K562 (cell line): ENCODE measurements at regions not wholly inside any gene's neighbourhood (a gene's known extent, or its start where the extent isn't known, plus 50 kb on each side); places are given as distances from the start of the nearest gene placed in this dataset.

ENCODE experiments used
- ATAC-seq: fragments of 200-7000 bp; cut with Tn5 transposase; 3 replicates; pipeline ENCODE4 v1.9.1; 2020; ENCODE audit warnings: moderate library complexity
- BruUV-seq: library from RNA; stranded (reverse); fragments of 400-500 nt; replicated peaks from 2 replicates; lab custom pipeline; 2021; lab: Mats Ljungman, UMichigan
- CTCF ChIA-PET: fragments of 300-600 bp; formaldehyde crosslinking; extraction: SDS; loops from one replicate; lab custom pipeline; 2021; ENCODE audit warnings: low intra/inter-chr PET ratio; lab: Yijun Ruan, JAX
- POLR2A ChIA-PET: fragments of 300-600, 350-650 bp; sonication (Branson Sonifier 250); formaldehyde crosslinking; extraction: SDS; loops from one replicate; lab custom pipeline; 2021; ENCODE audit warnings: antibody characterized with exemption, inconsistent platforms; lab: Yijun Ruan, JAX
- DNase-seq, 4 experiments: peaks; one replicate each; pipeline versions ENCODE4 v3.0.0 to v3.0.0-alpha.2; 2011 to 2018; ENCODE audit warnings: low spot score in 3 of 4, mixed read lengths in 3 of 4; ENCODE audit errors: extremely low read depth in 1 of 4
- FAIRE-seq: peaks from 2 replicates; lab custom pipeline; 2011; peaks lifted over from hg19 to GRCh38; lab: Jason Lieb, UNC
- H2AFZ ChIP-seq: 2 replicates; pipeline ENCODE4 v1.6.0; 2011; ENCODE audit warnings: low read depth, low read length, control low read depth, inconsistent platforms
- H3K27ac ChIP-seq: fragments of 200-600 bp; 3 replicates; pipeline ENCODE4 v1.8.0; 2011; ENCODE audit warnings: low read depth, mild to moderate bottlenecking, control low read depth, inconsistent platforms, low read length, moderate library complexity, mixed read lengths; ENCODE audit errors: extremely low read depth
- H3K27me3 ChIP-seq, 2 experiments: fragments of 300-600 bp in 1 of 2; 2 replicates in 1 of 2; 3 replicates in 1 of 2; pipeline versions ENCODE4 v1.6.0 to v1.8.0; 2011; ENCODE audit warnings: inconsistent platforms in 2 of 2, low read length in 2 of 2, mild to moderate bottlenecking in 1 of 2, mixed read lengths in 1 of 2, moderate library complexity in 1 of 2; ENCODE audit not compliant: control insufficient read depth in 2 of 2, insufficient read depth in 2 of 2
- H3K36me3 ChIP-seq: fragments of 300-600 bp; 3 replicates; pipeline ENCODE4 v1.8.0; 2011; ENCODE audit warnings: mild to moderate bottlenecking, low read length, inconsistent platforms; ENCODE audit not compliant: control insufficient read depth, insufficient read depth
- H3K4me1 ChIP-seq, 2 experiments: fragments of 200-600 bp in 1 of 2; replicated peaks in 1 of 2; 2 replicates in 1 of 2; 3 replicates in 1 of 2; pipeline versions ENCODE4 v1.5.1 to v1.8.0; 2011; ENCODE audit warnings: inconsistent platforms in 2 of 2, low read length in 2 of 2, mild to moderate bottlenecking in 1 of 2, mixed read lengths in 1 of 2, moderate library complexity in 1 of 2; ENCODE audit not compliant: control insufficient read depth in 2 of 2, insufficient read depth in 2 of 2
- H3K4me2 ChIP-seq: 2 replicates; pipeline ENCODE4 v1.6.1; 2011; ENCODE audit warnings: low read length, control low read depth, inconsistent platforms, mixed read lengths; ENCODE audit not compliant: insufficient read depth
- H3K4me3 ChIP-seq: fragments of 200-600 bp; sonication (generic), shearing (Covaris generic); 2 replicates; pipeline ENCODE4 v1.5.1; 2016; ENCODE audit warnings: control low read depth, inconsistent platforms
- H3K79me2 ChIP-seq: fragments of 200-600 bp; 3 replicates; pipeline ENCODE4 v1.8.0; 2011; ENCODE audit warnings: low read length, inconsistent platforms; ENCODE audit not compliant: control insufficient read depth, insufficient read depth
- H3K9ac ChIP-seq, 2 experiments: 2 replicates each; pipeline versions ENCODE4 v1.6.0 to v1.6.1; 2011; ENCODE audit warnings: low read depth in 2 of 2, low read length in 2 of 2, control low read depth in 1 of 2, inconsistent platforms in 1 of 2, mild to moderate bottlenecking in 1 of 2, mixed read lengths in 1 of 2; ENCODE audit not compliant: insufficient read depth in 1 of 2
- H3K9me1 ChIP-seq: one replicate; pipeline ENCODE4 v1.6.0; 2011; ENCODE audit warnings: inconsistent platforms, mild to moderate bottlenecking, low read length, moderate library complexity; ENCODE audit not compliant: control insufficient read depth, insufficient read depth
- H3K9me3 ChIP-seq: replicated peaks from 2 replicates; pipeline ENCODE4 v1.5.1; 2011; ENCODE audit warnings: low read depth, low read length, inconsistent platforms; ENCODE audit not compliant: control insufficient read depth, insufficient read depth
- H4K20me1 ChIP-seq: replicated peaks from 2 replicates; pipeline ENCODE4 v1.6.1; 2011; ENCODE audit warnings: low read length, inconsistent platforms, mixed read lengths; ENCODE audit not compliant: control insufficient read depth, insufficient read depth
- C11orf30 ChIP-seq: fragments of 450-650 bp; IDR thresholded peaks from 2 replicates; pipeline ENCODE4 v1.6.1; 2016; ENCODE audit warnings: low read depth, mild to moderate bottlenecking
- GATAD2A ChIP-seq: fragments of 450-650 bp; IDR thresholded peaks from 2 replicates; pipeline ENCODE4 v1.6.1; 2017
- KDM1A ChIP-seq, 2 experiments: fragments of 450-650 bp; IDR thresholded peaks; 2 replicates each; pipeline ENCODE4 v1.6.1; 2016; ENCODE audit warnings: mild to moderate bottlenecking in 2 of 2
- PHB ChIP-seq: fragments of 250-450 bp; sonication (Bioruptor Pico); IDR thresholded peaks from 2 replicates; pipeline ENCODE4 v1.5.0; 2021
- ZNF445 ChIP-seq: fragments of 250-450 bp; sonication (Bioruptor Pico); IDR thresholded peaks from 2 replicates; pipeline ENCODE4 v1.4.0; 2020; ENCODE audit warnings: low read depth, mild to moderate bottlenecking, moderate library complexity
- ZNF584 ChIP-seq: fragments of 200-800 bp; sonication (Bioruptor generic); IDR thresholded peaks from 2 replicates; pipeline ENCODE4 v1.6.1; 2016; ENCODE audit warnings: low read depth, mild to moderate bottlenecking, missing genetic modification characterization, missing compliant biosample characterization
- WGBS: fragments of 100-300 bp; shearing (Covaris generic); methylation state at CpG from one replicate; pipeline ENCODE4 v1.1.6; 2016; ENCODE audit warnings: low coverage, mixed read lengths; ENCODE audit not compliant: insufficient coverage; ENCODE audit errors: missing lambda C conversion rate; 5-methylcytosine and 5-hydroxymethylcytosine counted together
- in situ Hi-C: fragments of 300-500 bp; cut with MboI; formaldehyde crosslinking; loops from 4 replicates; pipeline ENCODE4 v1.15.0; 2018; ENCODE audit warnings: inconsistent platforms, mixed read lengths
- intact Hi-C: fragments of 100-400 bp; cut with micrococcal nuclease; formaldehyde crosslinking; loops from 2 replicates; pipeline ENCODE4 v1.14.2; 2022
- TF ChIP-seq, protein P1 (sequence below): sonication (generic); formaldehyde crosslinking; IDR thresholded peaks from 2 replicates; pipeline ENCODE4 v1.9.0; 2022; ENCODE audit warnings: mild to moderate bottlenecking, missing genetic modification reagents
- TF ChIP-seq, protein P2 (sequence below): IDR thresholded peaks from 2 replicates; pipeline ENCODE4 v1.6.1; 2012; ENCODE audit warnings: low read depth, low read length, improper control_type of control experiment, borderline replicate concordance
- TF ChIP-seq, protein P3 (sequence below): fragments of 450-650 bp; formaldehyde crosslinking; IDR thresholded peaks from 2 replicates; pipeline ENCODE4 v1.4.0; 2020; ENCODE audit warnings: mild to moderate bottlenecking, mixed read lengths

DNA sequence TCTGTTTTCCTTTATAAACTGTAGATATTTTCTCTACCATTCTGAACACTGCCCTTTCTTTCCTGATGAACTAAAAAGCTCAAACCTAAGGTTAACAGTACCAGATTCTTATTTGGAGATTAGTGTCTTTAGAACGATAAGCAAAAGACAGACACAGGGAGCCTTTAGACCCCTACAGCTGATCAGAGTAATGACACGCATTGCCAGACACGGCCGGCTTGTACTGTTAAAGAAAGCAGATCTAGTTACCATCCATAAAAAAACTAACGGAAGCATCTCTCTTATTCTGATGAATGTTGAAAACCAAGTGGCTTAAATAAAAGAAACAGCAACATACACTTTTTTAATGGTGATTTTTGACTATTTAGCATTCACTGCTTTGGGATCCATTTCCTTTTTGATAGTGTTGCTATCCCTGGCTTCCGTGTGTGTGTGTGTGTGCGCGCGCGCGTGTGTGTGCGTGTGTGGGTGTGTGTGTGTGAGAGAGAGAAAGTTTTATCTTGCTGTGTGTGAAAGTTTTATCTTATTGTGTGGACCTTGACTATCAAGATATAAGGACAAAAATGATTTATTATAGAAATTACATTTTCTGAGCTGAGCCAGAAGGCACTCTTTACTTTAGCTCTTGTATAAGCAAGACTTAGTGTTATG is 95.6 kb upstream of the SLC35B3 start:
- H3K36me3 ChIP-seq: no peaks in the 10 kb centered on the region
- H3K4me1 ChIP-seq: no peaks in the 10 kb centered on the region
- no peaks in the 10 kb centered on the region for H3K27me3 ChIP-seq
- no peak overlapping the region for H3K4me2 ChIP-seq
- WGBS: 9% methylated on average over 7 of the region's 12 CpGs
- no peaks in the 10 kb centered on the region for H4K20me1 ChIP-seq
- ATAC-seq: no peak
- H3K27ac ChIP-seq: no peak overlapping the region
- no peaks in the 10 kb centered on the region for H3K79me2 ChIP-seq
- in situ Hi-C loops: no loop called here
- POLR2A ChIA-PET: no interaction called here
- intact Hi-C loops: no loop called here
- no peak overlapping the region for H2AFZ ChIP-seq
- H3K9ac ChIP-seq: no peak overlapping the region
- TF ChIP-seq ZNF584 (CRISPR knock-in tag) (no peak), GATAD2A (no peak), KDM1A (IDR thresholded peaks at IDR 0.05) (no peak), ZNF445 (CRISPR knock-in tag) (no peak), C11orf30 (no peak), PHB (CRISPR knock-in tag) (no peak)
- TF ChIP-seq, protein P1, sequence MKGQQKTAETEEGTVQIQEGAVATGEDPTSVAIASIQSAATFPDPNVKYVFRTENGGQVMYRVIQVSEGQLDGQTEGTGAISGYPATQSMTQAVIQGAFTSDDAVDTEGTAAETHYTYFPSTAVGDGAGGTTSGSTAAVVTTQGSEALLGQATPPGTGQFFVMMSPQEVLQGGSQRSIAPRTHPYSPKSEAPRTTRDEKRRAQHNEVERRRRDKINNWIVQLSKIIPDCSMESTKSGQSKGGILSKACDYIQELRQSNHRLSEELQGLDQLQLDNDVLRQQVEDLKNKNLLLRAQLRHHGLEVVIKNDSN (CRISPR knock-in tag): no peak
- TF ChIP-seq, protein P2, sequence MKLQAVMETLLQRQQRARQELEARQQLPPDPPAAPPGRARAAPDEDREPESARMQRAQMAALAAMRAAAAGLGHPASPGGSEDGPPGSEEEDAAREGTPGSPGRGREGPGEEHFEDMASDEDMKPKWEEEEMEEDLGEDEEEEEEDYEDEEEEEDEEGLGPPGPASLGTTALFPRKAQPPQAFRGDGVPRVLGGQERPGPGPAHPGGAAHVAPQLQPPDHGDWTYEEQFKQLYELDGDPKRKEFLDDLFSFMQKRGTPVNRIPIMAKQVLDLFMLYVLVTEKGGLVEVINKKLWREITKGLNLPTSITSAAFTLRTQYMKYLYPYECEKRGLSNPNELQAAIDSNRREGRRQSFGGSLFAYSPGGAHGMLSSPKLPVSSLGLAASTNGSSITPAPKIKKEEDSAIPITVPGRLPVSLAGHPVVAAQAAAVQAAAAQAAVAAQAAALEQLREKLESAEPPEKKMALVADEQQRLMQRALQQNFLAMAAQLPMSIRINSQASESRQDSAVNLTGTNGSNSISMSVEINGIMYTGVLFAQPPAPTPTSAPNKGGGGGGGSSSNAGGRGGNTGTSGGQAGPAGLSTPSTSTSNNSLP: no peak
- TF ChIP-seq, protein P3, sequence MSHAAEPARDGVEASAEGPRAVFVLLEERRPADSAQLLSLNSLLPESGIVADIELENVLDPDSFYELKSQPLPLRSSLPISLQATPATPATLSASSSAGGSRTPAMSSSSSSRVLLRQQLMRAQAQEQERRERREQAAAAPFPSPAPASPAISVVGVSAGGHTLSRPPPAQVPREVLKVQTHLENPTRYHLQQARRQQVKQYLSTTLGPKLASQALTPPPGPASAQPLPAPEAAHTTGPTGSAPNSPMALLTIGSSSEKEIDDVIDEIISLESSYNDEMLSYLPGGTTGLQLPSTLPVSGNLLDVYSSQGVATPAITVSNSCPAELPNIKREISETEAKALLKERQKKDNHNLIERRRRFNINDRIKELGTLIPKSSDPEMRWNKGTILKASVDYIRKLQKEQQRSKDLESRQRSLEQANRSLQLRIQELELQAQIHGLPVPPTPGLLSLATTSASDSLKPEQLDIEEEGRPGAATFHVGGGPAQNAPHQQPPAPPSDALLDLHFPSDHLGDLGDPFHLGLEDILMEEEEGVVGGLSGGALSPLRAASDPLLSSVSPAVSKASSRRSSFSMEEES (CRISPR knock-in tag): no peak
- TF ChIP-seq, all 486 proteins: peak for 0
- Histone ChIP-seq H3K4me3 (no peak overlapping the region), H3K9me1 (no peaks in the 10 kb centered on the region), H3K9me3 (peaks cover 4% of the 10 kb centered on the region; the same call in 1 of the 2 replicates)
- CTCF ChIA-PET: no interaction called here
- BruUV-seq: no TSS peak
- no peak for DNase-seq
- no peak for FAIRE-seq
